GM12878 (cell line): ENCODE measurements at regions not wholly inside any gene's neighbourhood (a gene's known extent, or its start where the extent isn't known, plus 50 kb on each side); places are given as distances from the start of the nearest gene placed in this dataset.

Experiments used
- ATAC-seq: fragments of 200-7000 bp; cut with Tn5 transposase; 3 replicates; pipeline ENCODE4 v1.9.1; 2020; ENCODE audit warnings: mild to moderate bottlenecking, moderate library complexity
- BruUV-seq: library from RNA; stranded (reverse); fragments of 400-500 nt; replicated peaks from 2 replicates; lab custom pipeline; 2021; lab: Mats Ljungman, UMichigan
- CTCF ChIA-PET: fragments of 300-600 bp; sonication (Branson Sonifier 250); formaldehyde crosslinking; extraction: SDS; loops from one replicate; lab custom pipeline; 2021; ENCODE audit warnings: inconsistent platforms; lab: Yijun Ruan, JAX
- POLR2A ChIA-PET: fragments of 350-600 bp; formaldehyde crosslinking; extraction: SDS; loops from one replicate; lab custom pipeline; 2021; ENCODE audit warnings: inconsistent platforms; lab: Charles Lee
- RAD21 ChIA-PET: fragments of 300-600 bp; sonication (Branson Sonifier 250); formaldehyde crosslinking; loops from one replicate; lab custom pipeline; 2023; ENCODE audit warnings: antibody characterized with exemption; ENCODE audit not compliant: unreplicated experiment; lab: Charles Lee
- SMC1A ChIA-PET: fragments of 300-600 bp; sonication (Branson Sonifier 250); formaldehyde crosslinking; loops from one replicate; lab custom pipeline; 2023; ENCODE audit not compliant: unreplicated experiment, uncharacterized antibody; lab: Charles Lee
- DNase-seq: peaks from one replicate; pipeline ENCODE4 v3.0.0-alpha.2; 2011; ENCODE audit warnings: low read depth, low spot score
- FAIRE-seq: peaks from 3 replicates; lab custom pipeline; 2011; peaks lifted over from hg19 to GRCh38; lab: Jason Lieb, UNC
- H2AFZ ChIP-seq: 2 replicates; pipeline ENCODE4 v1.6.0; 2011; ENCODE audit warnings: low read depth, low read length, control low read depth; ENCODE audit not compliant: control insufficient read depth
- H3K27ac ChIP-seq: 2 replicates; pipeline ENCODE4 v1.5.1; 2011; ENCODE audit warnings: control low read depth; ENCODE audit not compliant: control insufficient read depth, insufficient read depth
- H3K27me3 ChIP-seq, 2 experiments: replicated peaks in 1 of 2; 2 replicates each; pipeline versions ENCODE4 v1.6.0 to v1.6.1; 2011; ENCODE audit warnings: low read length in 1 of 2; ENCODE audit not compliant: control insufficient read depth in 2 of 2, insufficient read depth in 2 of 2
- H3K36me3 ChIP-seq, 2 experiments: 2 replicates each; pipeline ENCODE4 v1.5.1; 2011; ENCODE audit warnings: low read length in 1 of 2; ENCODE audit not compliant: control insufficient read depth in 2 of 2, insufficient read depth in 2 of 2
- H3K4me1 ChIP-seq: 2 replicates; pipeline ENCODE4 v1.6.1; 2011; ENCODE audit warnings: mild to moderate bottlenecking, low read length, moderate library complexity, mixed read lengths; ENCODE audit not compliant: control insufficient read depth, insufficient read depth
- H3K4me2 ChIP-seq: 2 replicates; pipeline ENCODE4 v1.6.0; 2011; ENCODE audit warnings: control low read depth; ENCODE audit not compliant: control insufficient read depth, insufficient read depth
- H3K4me3 ChIP-seq: fragments of 200-600 bp; sonication (generic); 2 replicates; pipeline ENCODE4 v1.5.1; 2016
- H3K79me2 ChIP-seq: 2 replicates; pipeline ENCODE4 v1.6.0; 2011; ENCODE audit warnings: low read length; ENCODE audit not compliant: control insufficient read depth, insufficient read depth
- H3K9ac ChIP-seq: 2 replicates; pipeline ENCODE4 v1.8.0; 2011; ENCODE audit warnings: low read length, control low read depth, mixed read lengths; ENCODE audit not compliant: control insufficient read depth, insufficient read depth
- H3K9me3 ChIP-seq: replicated peaks from 3 replicates; pipeline ENCODE4 v1.5.1; 2011; ENCODE audit warnings: mild to moderate bottlenecking, low read length; ENCODE audit not compliant: control insufficient read depth, insufficient read depth
- H4K20me1 ChIP-seq: 2 replicates; pipeline ENCODE4 v1.6.0; 2011; ENCODE audit not compliant: control insufficient read depth, insufficient read depth
- BHLHE40 ChIP-seq, 2 experiments: fragments of 450-650 bp in 1 of 2; IDR thresholded peaks; 2 replicates each; pipeline ENCODE4 v1.6.1; 2011 to 2017; ENCODE audit warnings: low read depth in 2 of 2, borderline replicate concordance in 1 of 2, improper control_type of control experiment in 1 of 2, low read length in 1 of 2, mild to moderate bottlenecking in 1 of 2
- DPF2 ChIP-seq: fragments of 450-650 bp; IDR thresholded peaks from 2 replicates; pipeline ENCODE4 v1.6.1; 2017; ENCODE audit warnings: mild to moderate bottlenecking
- EP300 ChIP-seq, 2 experiments: fragments of 150-350 bp in 1 of 2; IDR thresholded peaks; 2 replicates each; pipeline ENCODE4 v1.6.1; 2011 to 2012; ENCODE audit warnings: low read depth in 2 of 2, low read length in 2 of 2, borderline replicate concordance in 1 of 2, improper control_type of control experiment in 1 of 2, inconsistent platforms in 1 of 2; ENCODE audit not compliant: control insufficient read depth in 1 of 2
- EZH2 ChIP-seq: IDR thresholded peaks from 2 replicates; pipeline ENCODE4 v1.6.1; 2012; ENCODE audit warnings: low read depth, mild to moderate bottlenecking, control low read depth, inconsistent platforms, low read length, borderline replicate concordance; ENCODE audit not compliant: control insufficient read depth
- FOS ChIP-seq: IDR thresholded peaks from 3 replicates; pipeline ENCODE4 v1.6.1; 2011; ENCODE audit warnings: borderline replicate concordance; ENCODE audit not compliant: insufficient read length; ENCODE audit errors: extremely low read depth
- HCFC1 ChIP-seq: fragments of 150-350 bp; IDR thresholded peaks from 2 replicates; pipeline ENCODE4 v1.6.1; 2014; ENCODE audit warnings: low read length
- IRF4 ChIP-seq: IDR thresholded peaks from 2 replicates; pipeline ENCODE4 v1.6.1; 2011; ENCODE audit warnings: low read depth, low read length
- KDM1A ChIP-seq: fragments of 200-600 bp; sonication (generic); IDR thresholded peaks from 2 replicates; pipeline ENCODE4 v1.6.1; 2016; ENCODE audit warnings: borderline replicate concordance
- MEF2A ChIP-seq: IDR thresholded peaks from 2 replicates; pipeline ENCODE4 v1.6.1; 2011; ENCODE audit warnings: low read depth, mild to moderate bottlenecking, low read length, moderate library complexity; ENCODE audit not compliant: insufficient read depth
- NFIC ChIP-seq: IDR thresholded peaks from 2 replicates; pipeline ENCODE4 v1.6.1; 2012; ENCODE audit warnings: low read depth, mild to moderate bottlenecking, inconsistent platforms, low read length, moderate library complexity
- SMAD1 ChIP-seq: fragments of 450-650 bp; IDR thresholded peaks from 2 replicates; pipeline ENCODE4 v1.6.1; 2018; ENCODE audit warnings: mild to moderate bottlenecking, low read depth; ENCODE audit not compliant: partially characterized antibody
- TARDBP ChIP-seq: IDR thresholded peaks from 2 replicates; pipeline ENCODE4 v1.6.1; 2016; ENCODE audit warnings: borderline replicate concordance
- TCF7 ChIP-seq: IDR thresholded peaks from 2 replicates; pipeline ENCODE4 v1.6.1; 2014; ENCODE audit warnings: antibody characterized with exemption, borderline replicate concordance
- WRNIP1 ChIP-seq: IDR thresholded peaks from 2 replicates; pipeline ENCODE4 v1.6.1; 2011; ENCODE audit warnings: low read depth, low read length, improper control_type of control experiment, borderline replicate concordance
- ZNF24 ChIP-seq: fragments of 450-650 bp; IDR thresholded peaks from 2 replicates; pipeline ENCODE4 v1.6.1; 2017; ENCODE audit warnings: antibody characterized with exemption, mild to moderate bottlenecking
- ZSCAN29 ChIP-seq: fragments of 450-650 bp; IDR thresholded peaks from 2 replicates; pipeline ENCODE4 v1.6.1; 2017; ENCODE audit warnings: mild to moderate bottlenecking, moderate library complexity
- WGBS: methylation state at CpG from one replicate; pipeline ENCODE4 v1.1.6; 2016; ENCODE audit warnings: low lambda C conversion rate; ENCODE audit not compliant: insufficient replicate concordance, insufficient coverage; ENCODE audit errors: missing lambda C conversion rate; 5-methylcytosine and 5-hydroxymethylcytosine counted together
- in situ Hi-C: fragments of 300-500 bp; cut with MboI; formaldehyde crosslinking; loops from 9 replicates; pipeline ENCODE4 v1.14.3; 2018; ENCODE audit warnings: mixed read lengths
- intact Hi-C: fragments of 100-400 bp; cut with micrococcal nuclease; formaldehyde crosslinking; loops from one replicate; pipeline ENCODE4 v1.14.2; 2022; ENCODE audit not compliant: unreplicated experiment
- TF ChIP-seq, protein P1 (sequence below): fragments of 450-650 bp; IDR thresholded peaks from 2 replicates; pipeline ENCODE4 v1.6.1; 2016; ENCODE audit warnings: mild to moderate bottlenecking
- TF ChIP-seq, protein P2 (sequence below): fragments of 450-650 bp; formaldehyde crosslinking; IDR thresholded peaks from 2 replicates; pipeline ENCODE4 v1.4.0; 2022; ENCODE audit warnings: mild to moderate bottlenecking, moderate library complexity
- TF ChIP-seq, protein P3 (sequence below): IDR thresholded peaks from 2 replicates; pipeline ENCODE4 v1.6.1; 2012; ENCODE audit warnings: low read depth, low read length, improper control_type of control experiment

DNA sequence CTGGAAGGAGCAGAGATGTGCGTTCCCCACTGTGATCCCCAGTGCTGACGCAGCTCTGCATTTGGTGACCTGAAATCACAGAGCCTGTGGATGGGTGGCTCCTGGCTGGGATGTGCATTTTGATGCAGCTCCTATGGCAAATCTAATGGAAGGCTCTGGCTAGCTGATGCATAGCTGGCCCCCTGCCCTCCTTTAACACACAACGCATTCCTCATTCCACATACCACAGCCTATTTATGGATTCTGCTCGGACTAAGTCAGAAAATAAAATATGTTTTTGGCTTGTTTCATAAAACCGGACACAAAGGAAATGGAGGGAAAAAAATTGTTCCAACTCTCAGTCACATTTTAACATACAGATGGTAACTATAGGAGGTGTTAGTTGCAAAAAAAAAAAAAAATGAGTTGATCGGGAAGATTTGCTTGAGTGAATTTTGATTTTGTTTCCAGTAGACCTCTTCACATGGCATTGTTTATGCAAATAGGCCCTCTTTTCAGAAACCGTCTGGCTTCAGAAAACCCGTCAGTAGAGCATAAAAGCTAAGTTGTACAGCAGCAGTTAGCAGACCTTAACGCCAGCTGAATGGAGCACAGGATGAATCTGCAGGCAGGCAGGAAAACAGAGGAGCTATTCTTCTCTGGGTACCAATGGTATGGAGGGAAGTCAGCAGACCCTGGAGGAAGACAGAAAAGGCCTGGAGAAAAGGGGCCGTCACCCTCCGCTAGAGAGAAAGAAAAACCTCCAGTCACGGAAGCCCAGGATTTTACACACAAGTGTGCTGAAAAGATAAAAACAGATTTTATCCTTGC, 215.4 kb downstream of the HDGFL1 start (continued):
- no peak for TF ChIP-seq SMAD1
- TF ChIP-seq, protein P1, sequence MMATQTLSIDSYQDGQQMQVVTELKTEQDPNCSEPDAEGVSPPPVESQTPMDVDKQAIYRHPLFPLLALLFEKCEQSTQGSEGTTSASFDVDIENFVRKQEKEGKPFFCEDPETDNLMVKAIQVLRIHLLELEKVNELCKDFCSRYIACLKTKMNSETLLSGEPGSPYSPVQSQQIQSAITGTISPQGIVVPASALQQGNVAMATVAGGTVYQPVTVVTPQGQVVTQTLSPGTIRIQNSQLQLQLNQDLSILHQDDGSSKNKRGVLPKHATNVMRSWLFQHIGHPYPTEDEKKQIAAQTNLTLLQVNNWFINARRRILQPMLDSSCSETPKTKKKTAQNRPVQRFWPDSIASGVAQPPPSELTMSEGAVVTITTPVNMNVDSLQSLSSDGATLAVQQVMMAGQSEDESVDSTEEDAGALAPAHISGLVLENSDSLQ, result no peak
- no peak for TF ChIP-seq HCFC1
- no peak for TF ChIP-seq KDM1A
- no peak for TF ChIP-seq TCF7
- TF ChIP-seq EP300 (IDR thresholded peaks at IDR 0.05; ENCODE audit: borderline replicate concordance in 1 of 2, control insufficient read depth in 1 of 2, low read depth in 2 of 2, low read length in 2 of 2), result no peak
- TF ChIP-seq ZNF24, result no peak
- no peak for TF ChIP-seq TARDBP

DNA sequence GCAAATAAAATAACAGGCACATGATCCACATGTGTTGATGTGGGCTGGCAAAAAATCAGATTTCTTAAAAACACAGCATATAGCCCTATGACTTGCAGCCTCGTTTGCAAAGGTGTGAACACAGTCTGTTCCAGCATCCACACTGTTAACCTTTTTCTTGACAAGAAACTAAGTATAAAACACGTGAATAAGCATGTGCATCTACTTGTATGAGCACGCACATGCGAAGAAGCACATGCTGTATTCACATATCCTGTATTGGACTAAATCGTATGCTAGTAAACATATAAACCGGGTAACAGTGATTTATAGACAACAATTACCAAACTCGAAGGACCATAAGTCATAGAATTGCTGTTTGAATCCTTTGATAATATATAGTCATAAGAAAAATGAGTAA, 218.7 kb downstream of the HDGFL1 start:
- no peak overlapping the region for H2AFZ ChIP-seq
- WGBS, result 22% methylated on average over 7 of the region's 7 CpGs
- H3K27me3 ChIP-seq, result no peaks in the 10 kb centered on the region
- intact Hi-C loops (no loop called here), in situ Hi-C loops (no loop called here)
- DNase-seq (no peak), FAIRE-seq (no peak), ATAC-seq (no peak)
- no peaks in the 10 kb centered on the region for H3K79me2 ChIP-seq
- H3K9ac ChIP-seq, result no peak overlapping the region
- BruUV-seq, result no TSS peak
- no peak overlapping the region for H3K27ac ChIP-seq
- ChIA-PET RAD21 (no interaction called here), POLR2A (no interaction called here), CTCF (no interaction called here), SMC1A (no interaction called here)
- H3K36me3 ChIP-seq, result no peaks in the 10 kb centered on the region
- H3K4me1 ChIP-seq, result no peaks in the 10 kb centered on the region
- no peak overlapping the region for H3K4me2 ChIP-seq
- H3K9me3 ChIP-seq, result no peaks in the 10 kb centered on the region
- no peaks in the 10 kb centered on the region for H4K20me1 ChIP-seq
- H3K4me3 ChIP-seq, result no peak overlapping the region
- TF ChIP-seq, protein P2, sequence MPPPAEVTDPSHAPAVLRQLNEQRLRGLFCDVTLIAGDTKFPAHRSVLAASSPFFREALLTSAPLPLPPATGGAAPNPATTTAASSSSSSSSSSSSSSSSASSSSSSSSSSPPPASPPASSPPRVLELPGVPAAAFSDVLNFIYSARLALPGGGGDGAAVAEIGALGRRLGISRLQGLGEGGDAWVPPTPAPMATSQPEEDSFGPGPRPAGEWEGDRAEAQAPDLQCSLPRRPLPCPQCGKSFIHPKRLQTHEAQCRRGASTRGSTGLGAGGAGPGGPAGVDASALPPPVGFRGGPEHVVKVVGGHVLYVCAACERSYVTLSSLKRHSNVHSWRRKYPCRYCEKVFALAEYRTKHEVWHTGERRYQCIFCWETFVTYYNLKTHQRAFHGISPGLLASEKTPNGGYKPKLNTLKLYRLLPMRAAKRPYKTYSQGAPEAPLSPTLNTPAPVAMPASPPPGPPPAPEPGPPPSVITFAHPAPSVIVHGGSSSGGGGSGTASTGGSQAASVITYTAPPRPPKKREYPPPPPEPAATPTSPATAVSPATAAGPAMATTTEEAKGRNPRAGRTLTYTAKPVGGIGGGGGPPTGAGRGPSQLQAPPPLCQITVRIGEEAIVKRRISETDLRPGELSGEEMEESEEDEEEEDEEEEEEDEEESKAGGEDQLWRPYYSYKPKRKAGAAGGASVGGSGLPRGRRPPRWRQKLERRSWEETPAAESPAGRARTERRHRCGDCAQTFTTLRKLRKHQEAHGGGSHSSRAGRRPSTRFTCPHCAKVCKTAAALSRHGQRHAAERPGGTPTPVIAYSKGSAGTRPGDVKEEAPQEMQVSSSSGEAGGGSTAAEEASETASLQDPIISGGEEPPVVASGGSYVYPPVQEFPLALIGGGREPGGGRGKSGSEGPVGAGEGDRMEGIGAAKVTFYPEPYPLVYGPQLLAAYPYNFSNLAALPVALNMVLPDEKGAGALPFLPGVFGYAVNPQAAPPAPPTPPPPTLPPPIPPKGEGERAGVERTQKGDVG (CRISPR knock-in tag), result no peak
- TF ChIP-seq MEF2A (no peak), BHLHE40 (IDR thresholded peaks at IDR 0.05; ENCODE audit: borderline replicate concordance in 1 of 2, low read depth in 2 of 2, low read length in 1 of 2) (no peak), NFIC (no peak), FOS (no peak), WRNIP1 (no peak), DPF2 (no peak), EZH2 (no peak), IRF4 (no peak), ZSCAN29 (no peak)
- TF ChIP-seq, protein P3, sequence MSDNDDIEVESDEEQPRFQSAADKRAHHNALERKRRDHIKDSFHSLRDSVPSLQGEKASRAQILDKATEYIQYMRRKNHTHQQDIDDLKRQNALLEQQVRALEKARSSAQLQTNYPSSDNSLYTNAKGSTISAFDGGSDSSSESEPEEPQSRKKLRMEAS, result no peak
- TF ChIP-seq, protein P1, result no peak
